ENCODE measurements at regions not wholly inside any gene's neighbourhood (a gene's known extent, or its start where the extent isn't known, plus 50 kb on each side); places are given as distances from the start of the nearest gene placed in this dataset.

GRCh38 chr1:102098081-102098480 is 101.4 kb upstream of the OLFM3 start:
- ATAC-seq (no peak), DNase-seq (ENCODE audit: low read depth in 1 of 2, low spot score in 1 of 2) (no peak), FAIRE-seq (no peak)
- POLR2A ChIA-PET, result no interaction called here
- CTCF ChIA-PET, result no interaction called here
- Histone ChIP-seq H3K9me3 (no peaks in the 10 kb centered on the region), H3K27ac (no peak overlapping the region), H3K4me1 (no peaks in the 10 kb centered on the region), H3K4me3 (no peak overlapping the region), H3K4me2 (no peak overlapping the region)
- TF ChIP-seq PHF8 (IDR thresholded peaks at IDR 0.05; ENCODE audit: borderline replicate concordance, low read depth) (no peak), CBX8 (IDR thresholded peaks at IDR 0.05) (no peak), EHMT2 (IDR thresholded peaks at IDR 0.05; ENCODE audit: low read depth) (no peak)
- WGBS (ENCODE audit: missing lambda C conversion rate), result 3% methylated on average over 4 of the region's 4 CpGs

- ChIA-PET POLR2A (no interaction called here), CTCF (no interaction called here)
- no peak for FAIRE-seq
- no peak for DNase-seq (ENCODE audit: low read depth in 1 of 2, low spot score in 1 of 2)
- Histone ChIP-seq H3K4me3 (no peak overlapping the region), H3K9me3 (no peaks in the 10 kb centered on the region), H3K27ac (no peak overlapping the region), H3K4me2 (no peak overlapping the region), H3K4me1 (no peaks in the 10 kb centered on the region)
- TF ChIP-seq HES2 (IDR thresholded peaks at IDR 0.05), result no peak
- no peak for TF ChIP-seq ZSCAN20 (CRISPR knock-in tag; IDR thresholded peaks at IDR 0.05)
- no peak for TF ChIP-seq GATA3 (IDR thresholded peaks at IDR 0.05; ENCODE audit: borderline replicate concordance)
- TF ChIP-seq BCL3 (IDR thresholded peaks at IDR 0.05), result no peak
- no peak for TF ChIP-seq RNF2 (IDR thresholded peaks at IDR 0.05; ENCODE audit: borderline replicate concordance, low read depth)
- no peak for TF ChIP-seq RARB (CRISPR knock-in tag; IDR thresholded peaks at IDR 0.05)
- TF ChIP-seq NFE2L2 (conservative IDR thresholded peaks at IDR 0.05; ENCODE audit: low read length), result no peak
- no peak for TF ChIP-seq NPAS2 (CRISPR knock-in tag; IDR thresholded peaks at IDR 0.05; ENCODE audit: borderline replicate concordance)
- no peak for TF ChIP-seq ZC3H11A (IDR thresholded peaks at IDR 0.05)
- no peak for TF ChIP-seq PBX3 (IDR thresholded peaks at IDR 0.05)
- TF ChIP-seq MAX (IDR thresholded peaks at IDR 0.05), result no peak
- no peak for ATAC-seq
These were observed 100.7 kb upstream of the OLFM3 start for GRCh38 chr1:102097451-102097850.

- ChIA-PET CTCF (no interaction called here), POLR2A (no interaction called here)
- no peak for DNase-seq (ENCODE audit: low read depth in 1 of 2, low spot score in 1 of 2)
- FAIRE-seq, result no peak
- ATAC-seq, result no peak
- Histone ChIP-seq H3K4me1 (no peaks in the 10 kb centered on the region), H3K4me3 (no peak overlapping the region), H3K9me3 (no peaks in the 10 kb centered on the region), H3K4me2 (no peak overlapping the region), H3K27ac (no peak overlapping the region)
- WGBS (ENCODE audit: missing lambda C conversion rate), result 0% methylated on average over 1 of the region's 1 CpG
- TF ChIP-seq MAX (IDR thresholded peaks at IDR 0.05), result no peak
- TF ChIP-seq ZFP36 (IDR thresholded peaks at IDR 0.05; ENCODE audit: borderline replicate concordance, partially characterized antibody), result no peak
- TF ChIP-seq GATA3 (IDR thresholded peaks at IDR 0.05; ENCODE audit: borderline replicate concordance), result no peak
These were observed 99.4 kb upstream of the OLFM3 start for GRCh38 chr1:102096162-102096561.

- H3K27ac ChIP-seq, result no peak overlapping the region
- POLR2A ChIA-PET, result no interaction called here
- 0% methylated on average over 1 of the region's 1 CpG for WGBS (ENCODE audit: missing lambda C conversion rate)
- ATAC-seq, result no peak
- H3K4me2 ChIP-seq, result no peak overlapping the region
- no peaks in the 10 kb centered on the region for H3K9me3 ChIP-seq
- no peak for FAIRE-seq
- H3K4me3 ChIP-seq, result no peak overlapping the region
- TF ChIP-seq RARB (CRISPR knock-in tag; IDR thresholded peaks at IDR 0.05) (no peak), HEYL (CRISPR knock-in tag; IDR thresholded peaks at IDR 0.05) (no peak), NPAS2 (CRISPR knock-in tag; IDR thresholded peaks at IDR 0.05; ENCODE audit: borderline replicate concordance) (no peak), NFE2L2 (conservative IDR thresholded peaks at IDR 0.05; ENCODE audit: low read length) (no peak), CTCF (IDR thresholded peaks at IDR 0.05) (no peak), ELK1 (IDR thresholded peaks at IDR 0.05; ENCODE audit: low read depth, low read length) (no peak), ZNF302 (CRISPR knock-in tag; IDR thresholded peaks at IDR 0.05) (no peak), ZFP36 (IDR thresholded peaks at IDR 0.05; ENCODE audit: borderline replicate concordance, partially characterized antibody) (no peak), CHD4 (IDR thresholded peaks at IDR 0.05; ENCODE audit: borderline replicate concordance) (no peak), ZSCAN20 (CRISPR knock-in tag; IDR thresholded peaks at IDR 0.05) (no peak), HES2 (IDR thresholded peaks at IDR 0.05) (no peak), BHLHE40 (IDR thresholded peaks at IDR 0.05; ENCODE audit: low read depth, low read length) (no peak), ESRRA (IDR thresholded peaks at IDR 0.05; ENCODE audit: borderline replicate concordance, low read length) (no peak), JUNB (IDR thresholded peaks at IDR 0.05) (no peak), CBX2 (IDR thresholded peaks at IDR 0.05; ENCODE audit: borderline replicate concordance, low read depth) (no peak)
- CTCF ChIA-PET, result no interaction called here
- DNase-seq (ENCODE audit: low read depth in 1 of 2, low spot score in 1 of 2), result no peak
- no peaks in the 10 kb centered on the region for H3K4me1 ChIP-seq
These were observed 93.1 kb upstream of the OLFM3 start for GRCh38 chr1:102089791-102090190.
